ENCODE measurements at regions not wholly inside any gene's neighbourhood (a gene's known extent, or its start where the extent isn't known, plus 50 kb on each side); places are given as distances from the start of the nearest gene placed in this dataset.

GRCh38 chrX:139186991-139187390 lies 343.5 kb upstream of the F9 start (continued):
- TF ChIP-seq, protein P1, sequence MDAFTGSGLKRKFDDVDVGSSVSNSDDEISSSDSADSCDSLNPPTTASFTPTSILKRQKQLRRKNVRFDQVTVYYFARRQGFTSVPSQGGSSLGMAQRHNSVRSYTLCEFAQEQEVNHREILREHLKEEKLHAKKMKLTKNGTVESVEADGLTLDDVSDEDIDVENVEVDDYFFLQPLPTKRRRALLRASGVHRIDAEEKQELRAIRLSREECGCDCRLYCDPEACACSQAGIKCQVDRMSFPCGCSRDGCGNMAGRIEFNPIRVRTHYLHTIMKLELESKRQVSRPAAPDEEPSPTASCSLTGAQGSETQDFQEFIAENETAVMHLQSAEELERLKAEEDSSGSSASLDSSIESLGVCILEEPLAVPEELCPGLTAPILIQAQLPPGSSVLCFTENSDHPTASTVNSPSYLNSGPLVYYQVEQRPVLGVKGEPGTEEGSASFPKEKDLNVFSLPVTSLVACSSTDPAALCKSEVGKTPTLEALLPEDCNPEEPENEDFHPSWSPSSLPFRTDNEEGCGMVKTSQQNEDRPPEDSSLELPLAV (CRISPR knock-in tag; conservative IDR thresholded peaks at IDR 0.05; ENCODE audit: low read depth): no peak
- TF ChIP-seq EED (CRISPR knock-in tag; IDR thresholded peaks at IDR 0.05) (no peak), ZNF350 (CRISPR knock-in tag; IDR thresholded peaks at IDR 0.05; ENCODE audit: borderline replicate concordance, low read depth) (no peak), JUN (CRISPR knock-in tag; IDR thresholded peaks at IDR 0.05) (no peak), RNF2 (conservative IDR thresholded peaks at IDR 0.05; ENCODE audit: low read depth) (no peak), HMG20B (CRISPR knock-in tag; conservative IDR thresholded peaks at IDR 0.05) (no peak)
- TF ChIP-seq, protein P2, sequence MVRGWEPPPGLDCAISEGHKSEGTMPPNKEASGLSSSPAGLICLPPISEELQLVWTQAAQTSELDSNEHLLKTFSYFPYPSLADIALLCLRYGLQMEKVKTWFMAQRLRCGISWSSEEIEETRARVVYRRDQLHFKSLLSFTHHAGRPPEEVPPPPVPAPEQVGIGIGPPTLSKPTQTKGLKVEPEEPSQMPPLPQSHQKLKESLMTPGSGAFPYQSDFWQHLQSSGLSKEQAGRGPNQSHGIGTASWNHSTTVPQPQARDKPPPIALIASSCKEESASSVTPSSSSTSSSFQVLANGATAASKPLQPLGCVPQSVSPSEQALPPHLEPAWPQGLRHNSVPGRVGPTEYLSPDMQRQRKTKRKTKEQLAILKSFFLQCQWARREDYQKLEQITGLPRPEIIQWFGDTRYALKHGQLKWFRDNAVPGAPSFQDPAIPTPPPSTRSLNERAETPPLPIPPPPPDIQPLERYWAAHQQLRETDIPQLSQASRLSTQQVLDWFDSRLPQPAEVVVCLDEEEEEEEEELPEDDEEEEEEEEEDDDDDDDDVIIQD (CRISPR knock-in tag; IDR thresholded peaks at IDR 0.05; ENCODE audit: low read depth): no peak
- TF ChIP-seq, protein P3, sequence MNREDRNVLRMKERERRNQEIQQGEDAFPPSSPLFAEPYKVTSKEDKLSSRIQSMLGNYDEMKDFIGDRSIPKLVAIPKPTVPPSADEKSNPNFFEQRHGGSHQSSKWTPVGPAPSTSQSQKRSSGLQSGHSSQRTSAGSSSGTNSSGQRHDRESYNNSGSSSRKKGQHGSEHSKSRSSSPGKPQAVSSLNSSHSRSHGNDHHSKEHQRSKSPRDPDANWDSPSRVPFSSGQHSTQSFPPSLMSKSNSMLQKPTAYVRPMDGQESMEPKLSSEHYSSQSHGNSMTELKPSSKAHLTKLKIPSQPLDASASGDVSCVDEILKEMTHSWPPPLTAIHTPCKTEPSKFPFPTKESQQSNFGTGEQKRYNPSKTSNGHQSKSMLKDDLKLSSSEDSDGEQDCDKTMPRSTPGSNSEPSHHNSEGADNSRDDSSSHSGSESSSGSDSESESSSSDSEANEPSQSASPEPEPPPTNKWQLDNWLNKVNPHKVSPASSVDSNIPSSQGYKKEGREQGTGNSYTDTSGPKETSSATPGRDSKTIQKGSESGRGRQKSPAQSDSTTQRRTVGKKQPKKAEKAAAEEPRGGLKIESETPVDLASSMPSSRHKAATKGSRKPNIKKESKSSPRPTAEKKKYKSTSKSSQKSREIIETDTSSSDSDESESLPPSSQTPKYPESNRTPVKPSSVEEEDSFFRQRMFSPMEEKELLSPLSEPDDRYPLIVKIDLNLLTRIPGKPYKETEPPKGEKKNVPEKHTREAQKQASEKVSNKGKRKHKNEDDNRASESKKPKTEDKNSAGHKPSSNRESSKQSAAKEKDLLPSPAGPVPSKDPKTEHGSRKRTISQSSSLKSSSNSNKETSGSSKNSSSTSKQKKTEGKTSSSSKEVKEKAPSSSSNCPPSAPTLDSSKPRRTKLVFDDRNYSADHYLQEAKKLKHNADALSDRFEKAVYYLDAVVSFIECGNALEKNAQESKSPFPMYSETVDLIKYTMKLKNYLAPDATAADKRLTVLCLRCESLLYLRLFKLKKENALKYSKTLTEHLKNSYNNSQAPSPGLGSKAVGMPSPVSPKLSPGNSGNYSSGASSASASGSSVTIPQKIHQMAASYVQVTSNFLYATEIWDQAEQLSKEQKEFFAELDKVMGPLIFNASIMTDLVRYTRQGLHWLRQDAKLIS (CRISPR knock-in tag; IDR thresholded peaks at IDR 0.05): no peak

Data from HepG2 (cell line).